DMS153 treated with DMSO at 0.1 percent for 48 hours (cell line): ENCODE measurements at regions not wholly inside any gene's neighbourhood (a gene's known extent, or its start where the extent isn't known, plus 50 kb on each side); places are given as distances from the start of the nearest gene placed in this dataset.

Experiments
- DNase-seq: peaks from one replicate; lab custom pipeline; 2025; ENCODE audit not compliant: unreplicated experiment; lab: John Stamatoyannopoulos, UW

GRCh38 chr3:63193647-63194046, 84.5 kb upstream of the SYNPR start:
- DNase-seq, result peak; percentile 51

DNA sequence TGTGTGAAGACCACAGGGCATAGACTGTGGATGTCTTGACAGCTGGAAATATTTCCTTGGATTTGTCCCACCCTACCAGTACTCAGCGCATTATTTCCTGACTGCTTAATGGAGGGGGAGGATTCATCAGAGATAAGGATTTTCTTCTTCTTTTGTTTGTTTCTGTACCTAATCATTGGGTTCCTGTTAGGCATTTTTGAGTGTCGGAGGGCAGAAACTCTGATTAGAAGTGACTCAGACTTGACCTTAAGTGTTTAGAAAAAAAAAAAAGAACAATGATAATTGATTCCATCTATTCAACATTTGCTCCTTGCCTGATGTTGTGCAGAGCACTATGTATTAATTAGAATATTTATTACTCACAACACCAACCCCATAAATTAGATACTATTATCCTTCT, 78.5 kb upstream of the SYNPR start:
- DNase-seq, result no peak

- no peak for DNase-seq
Measured at GRCh38 chr3:63202529-63202928, 75.6 kb upstream of the SYNPR start.

- no peak for DNase-seq
Measured at GRCh38 chr3:63207066-63207590, 71.0 kb upstream of the SYNPR start.

GRCh38 chr3:63228087-63228486, 50.0 kb upstream of the SYNPR start:
- no peak for DNase-seq
